H9 (cell line): ENCODE measurements at regions not wholly inside any gene's neighbourhood (a gene's known extent, or its start where the extent isn't known, plus 50 kb on each side); places are given as distances from the start of the nearest gene placed in this dataset.

Experiments used
- DNase-seq: peaks from one replicate; pipeline ENCODE4 v3.0.0-alpha.2; 2017
- H2AFZ ChIP-seq: one replicate; pipeline ENCODE4 v1.6.1; 2013; ENCODE audit warnings: mild to moderate bottlenecking, low read length, control low read depth, moderate library complexity
- H2AK5ac ChIP-seq: 2 replicates; pipeline ENCODE4 v1.6.1; 2013; ENCODE audit warnings: low read length, control low read depth, mixed read lengths; ENCODE audit not compliant: insufficient read length
- H2BK120ac ChIP-seq: one replicate; pipeline ENCODE4 v1.6.1; 2013; ENCODE audit warnings: low read depth, mild to moderate bottlenecking, low read length, control low read depth, inconsistent platforms; ENCODE audit not compliant: poor library complexity, severe bottlenecking
- H2BK12ac ChIP-seq: 2 replicates; pipeline ENCODE4 v1.6.1; 2013; ENCODE audit warnings: low read length, control low read depth, mixed read lengths, low read depth; ENCODE audit not compliant: insufficient read length
- H2BK15ac ChIP-seq: 2 replicates; pipeline ENCODE4 v1.6.1; 2013; ENCODE audit warnings: low read depth, low read length, control low read depth
- H2BK20ac ChIP-seq: one replicate; pipeline ENCODE4 v1.6.1; 2013; ENCODE audit warnings: low read depth, mild to moderate bottlenecking, low read length, control low read depth, inconsistent platforms; ENCODE audit not compliant: poor library complexity, severe bottlenecking
- H2BK5ac ChIP-seq: 2 replicates; pipeline ENCODE4 v1.6.1; 2013; ENCODE audit warnings: low read length, control low read depth, mixed read lengths; ENCODE audit not compliant: insufficient read length
- H3K14ac ChIP-seq: 2 replicates; pipeline ENCODE4 v1.6.1; 2013; ENCODE audit warnings: low read length, control low read depth; ENCODE audit not compliant: insufficient read depth
- H3K18ac ChIP-seq: 2 replicates; pipeline ENCODE4 v1.6.1; 2013; ENCODE audit warnings: low read depth, mild to moderate bottlenecking, mixed read lengths, low read length, control low read depth; ENCODE audit not compliant: insufficient read length
- H3K23ac ChIP-seq: 2 replicates; pipeline ENCODE4 v1.6.1; 2013; ENCODE audit warnings: low read length, control low read depth, mixed read lengths, low read depth; ENCODE audit not compliant: insufficient read length
- H3K23me2 ChIP-seq: 2 replicates; pipeline ENCODE4 v1.6.1; 2013; ENCODE audit warnings: low read depth, mild to moderate bottlenecking, mixed read lengths, low read length, control low read depth; ENCODE audit not compliant: insufficient read length, poor library complexity, severe bottlenecking
- H3K27ac ChIP-seq: 2 replicates; pipeline ENCODE4 v1.5.1; 2013; ENCODE audit warnings: low read length, control low read depth, mixed read lengths, low read depth; ENCODE audit not compliant: insufficient read length
- H3K27me3 ChIP-seq: 2 replicates; pipeline ENCODE4 v1.6.1; 2013; ENCODE audit warnings: low read length, control low read depth, inconsistent platforms; ENCODE audit not compliant: insufficient read depth
- H3K4ac ChIP-seq: 2 replicates; pipeline ENCODE4 v1.6.1; 2013; ENCODE audit warnings: low read depth, mild to moderate bottlenecking, control low read depth, inconsistent platforms, low read length, moderate library complexity
- H3K4me1 ChIP-seq: 2 replicates; pipeline ENCODE4 v1.6.1; 2013; ENCODE audit warnings: low read length, control low read depth, inconsistent platforms; ENCODE audit not compliant: insufficient read depth
- H3K4me2 ChIP-seq: 2 replicates; pipeline ENCODE4 v1.6.1; 2013; ENCODE audit warnings: low read length, control low read depth, mixed read lengths; ENCODE audit not compliant: insufficient read length, insufficient read depth
- H3K56ac ChIP-seq: 2 replicates; pipeline ENCODE4 v1.6.1; 2013; ENCODE audit warnings: low read depth, mild to moderate bottlenecking, mixed read lengths, low read length, control low read depth; ENCODE audit not compliant: insufficient read length
- H3K79me1 ChIP-seq: 2 replicates; pipeline ENCODE4 v1.6.1; 2013; ENCODE audit warnings: low read depth, mild to moderate bottlenecking, moderate library complexity, low read length, control low read depth, inconsistent platforms; ENCODE audit not compliant: insufficient read depth, poor library complexity, severe bottlenecking
- H3K79me2 ChIP-seq: 2 replicates; pipeline ENCODE4 v1.6.1; 2013; ENCODE audit warnings: low read length, control low read depth, inconsistent platforms; ENCODE audit not compliant: insufficient read depth
- H3K9ac ChIP-seq: 2 replicates; pipeline ENCODE4 v1.6.1; 2013; ENCODE audit warnings: low read length, control low read depth, mixed read lengths; ENCODE audit not compliant: insufficient read length; ENCODE audit errors: extremely low read depth
- H3K9me3 ChIP-seq: one replicate; pipeline ENCODE4 v1.6.1; 2013; ENCODE audit warnings: low read depth, low read length, inconsistent platforms; ENCODE audit not compliant: control insufficient read depth
- H3T11ph ChIP-seq: one replicate; pipeline ENCODE4 v1.6.1; 2013; ENCODE audit warnings: mild to moderate bottlenecking, low read length, control low read depth, inconsistent platforms
- H4K20me1 ChIP-seq: one replicate; pipeline ENCODE4 v1.6.1; 2013; ENCODE audit not compliant: control insufficient read depth, insufficient read length, insufficient read depth
- H4K5ac ChIP-seq: 2 replicates; pipeline ENCODE4 v1.6.1; 2013; ENCODE audit warnings: low read depth, mild to moderate bottlenecking, mixed read lengths, low read length, control low read depth; ENCODE audit not compliant: insufficient read length
- H4K8ac ChIP-seq: replicated peaks from 2 replicates; pipeline ENCODE4 v1.6.1; 2013; ENCODE audit warnings: low read length, control low read depth, mixed read lengths, low read depth; ENCODE audit not compliant: insufficient read length
- H4K91ac ChIP-seq: 2 replicates; pipeline ENCODE4 v1.6.1; 2013; ENCODE audit warnings: low read depth, mild to moderate bottlenecking, moderate library complexity, mixed read lengths, low read length, control low read depth; ENCODE audit not compliant: insufficient read length
- H3K27ac Mint-ChIP-seq, 3 experiments: 2 replicates in 2 of 3; 3 replicates in 1 of 3; pipeline ENCODE4 v1.8.0; 2020 to 2021; ENCODE audit warnings: mixed read lengths in 3 of 3, mild to moderate bottlenecking in 1 of 3, moderate library complexity in 1 of 3
- H3K27me3 Mint-ChIP-seq: 2 replicates; pipeline ENCODE4 v1.8.0; 2021; ENCODE audit warnings: low read depth, mild to moderate bottlenecking, moderate library complexity, mixed read lengths
- H3K36me3 Mint-ChIP-seq, 3 experiments: 2 replicates in 2 of 3; 3 replicates in 1 of 3; pipeline ENCODE4 v1.8.0; 2020 to 2021; ENCODE audit warnings: low read depth in 3 of 3, mixed read lengths in 3 of 3; ENCODE audit not compliant: insufficient read depth in 1 of 3
- H3K4me1 Mint-ChIP-seq, 2 experiments: 2 replicates each; pipeline ENCODE4 v1.8.0; 2020; ENCODE audit warnings: mixed read lengths in 2 of 2
- H3K4me3 Mint-ChIP-seq, 2 experiments: 2 replicates in 1 of 2; 3 replicates in 1 of 2; pipeline ENCODE4 v1.8.0; 2020 to 2021; ENCODE audit warnings: mild to moderate bottlenecking in 2 of 2, mixed read lengths in 2 of 2, moderate library complexity in 1 of 2
- H3K9me3 Mint-ChIP-seq, 2 experiments: 2 replicates in 1 of 2; 3 replicates in 1 of 2; pipeline ENCODE4 v1.8.0; 2020; ENCODE audit warnings: mild to moderate bottlenecking in 2 of 2, mixed read lengths in 2 of 2, moderate library complexity in 1 of 2
- CTCF ChIP-seq: fragments of 200-600 bp; sonication (generic); conservative IDR thresholded peaks from 3 replicates; pipeline ENCODE4 v1.8.0; 2021; ENCODE audit warnings: antibody characterized with exemption, mild to moderate bottlenecking
- WGBS: extraction: QIAGEN DNeasy Blood & Tissue Kit; methylation state at CpG from one replicate; pipeline ENCODE4 v1.1.7; 2013; ENCODE audit warnings: missing lambda C conversion rate, low lambda C conversion rate, mixed read lengths; ENCODE audit not compliant: insufficient read length; ENCODE audit errors: extremely low coverage; 5-methylcytosine and 5-hydroxymethylcytosine counted together

DNA sequence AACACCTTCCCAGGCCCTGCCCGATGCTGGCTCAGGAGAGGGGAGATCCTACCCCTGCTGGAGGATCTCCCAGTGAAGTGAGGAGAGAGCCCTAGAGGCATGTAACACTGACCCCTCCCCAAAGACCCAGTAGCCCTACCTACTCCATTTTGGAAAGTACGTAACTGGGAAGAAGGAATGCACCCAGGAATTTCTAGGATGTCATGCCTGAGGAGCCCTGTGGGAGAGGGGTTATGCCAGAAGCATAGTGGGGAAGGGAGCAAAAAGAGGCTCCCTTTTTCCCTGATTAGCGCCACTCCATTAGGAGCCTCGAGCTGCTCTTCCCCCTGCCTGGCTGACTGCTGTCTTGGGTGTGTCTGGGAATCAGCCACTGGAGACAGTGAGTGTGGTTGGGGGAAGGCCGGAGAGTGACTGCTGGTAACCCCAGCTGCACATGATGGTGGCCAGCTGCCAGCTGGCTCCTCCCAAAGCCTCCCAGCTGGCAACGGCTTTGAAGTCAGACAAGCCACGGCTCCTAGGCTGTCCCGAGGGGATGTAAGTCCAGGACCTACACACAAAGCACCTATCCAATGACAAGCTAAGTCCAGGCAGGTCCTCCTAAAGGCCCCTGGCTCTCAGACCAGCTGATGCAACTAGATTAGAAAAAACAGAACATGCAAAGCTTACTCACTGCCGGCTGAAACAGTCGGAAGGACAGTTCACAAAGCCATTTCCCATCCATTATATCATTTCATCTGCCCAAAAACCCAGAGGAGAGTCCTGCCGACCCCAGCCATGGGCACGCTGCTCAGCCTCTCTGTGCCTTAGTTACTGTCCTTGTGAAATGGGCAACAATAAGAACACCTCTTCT, 136.5 kb upstream of the ABCA1 start:
- no peak overlapping the region for H4K91ac ChIP-seq
- H3K27ac ChIP-seq: no peak overlapping the region
- no peak overlapping the region for H3K56ac ChIP-seq
- no peaks in the 10 kb centered on the region; a peak in 1 of 5 replicates for H3K9me3 Mint-ChIP-seq
- H2BK5ac ChIP-seq: no peak overlapping the region
- peaks cover 4 to 15% of the 10 kb centered on the region in 2 experiments for H3K4me1 Mint-ChIP-seq
- H3K4me2 ChIP-seq: no peak overlapping the region
- H2BK12ac ChIP-seq: no peak overlapping the region
- H4K5ac ChIP-seq: no peak overlapping the region
- H2BK120ac ChIP-seq: no peak overlapping the region
- H2AFZ ChIP-seq: no peak overlapping the region
- H3K4me1 ChIP-seq: peaks cover 4% of the 10 kb centered on the region; the same call in 1 of the 2 replicates
- no peak overlapping the region for H3K9ac ChIP-seq
- no peak for TF ChIP-seq CTCF
- no peak overlapping the region for H3K4me3 Mint-ChIP-seq
- H4K8ac ChIP-seq: no peak overlapping the region
- no peak overlapping the region for H3K23ac ChIP-seq
- no peak overlapping the region for H2BK15ac ChIP-seq
- H3K27me3 Mint-ChIP-seq: peaks cover 2% of the 10 kb centered on the region
- H3K9me3 ChIP-seq: no peaks in the 10 kb centered on the region
- H3K23me2 ChIP-seq: no peaks in the 10 kb centered on the region
- H3K27ac Mint-ChIP-seq: peak overlapping the region in 2 of 3 experiments; percentile 17 to 66; a peak in 3 of 7 replicates
- no peak overlapping the region for H3K4ac ChIP-seq
- H4K20me1 ChIP-seq: no peaks in the 10 kb centered on the region
- H3K36me3 Mint-ChIP-seq: no peaks in the 10 kb centered on the region
- H3K27me3 ChIP-seq: no peaks in the 10 kb centered on the region
- WGBS: no CpG with 5 or more reads among the region's 12 CpGs
- peak; percentile 37 for DNase-seq
- H3T11ph ChIP-seq: no peak overlapping the region
- H3K18ac ChIP-seq: no peak overlapping the region
- H3K14ac ChIP-seq: no peak overlapping the region
- H2BK20ac ChIP-seq: no peak overlapping the region
- no peaks in the 10 kb centered on the region; the same call in 1 of the 2 replicates for H3K79me2 ChIP-seq
- no peak overlapping the region for H2AK5ac ChIP-seq
- no peaks in the 10 kb centered on the region for H3K79me1 ChIP-seq
